ENCODE measurements at regions not wholly inside any gene's neighbourhood (a gene's known extent, or its start where the extent isn't known, plus 50 kb on each side); places are given as distances from the start of the nearest gene placed in this dataset.

DNA sequence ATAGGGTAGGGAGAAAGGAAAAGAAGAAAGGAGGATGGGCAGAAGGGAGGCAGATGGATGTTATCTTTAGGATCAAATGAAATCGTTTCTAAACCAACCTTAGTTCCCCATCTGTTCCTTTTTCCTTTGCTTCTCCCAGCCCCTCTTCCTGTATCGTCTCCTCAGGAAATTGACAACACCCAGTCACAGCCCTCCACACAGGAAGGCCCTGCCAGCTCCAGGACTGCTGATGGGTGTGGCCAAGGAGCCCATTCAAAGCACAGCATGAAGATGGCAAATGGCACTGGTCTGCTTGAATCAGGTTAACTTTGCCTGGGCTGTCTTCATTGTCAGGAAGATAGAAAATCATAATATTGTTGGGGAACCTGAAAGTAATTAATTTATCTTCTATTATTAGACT lies 164.8 kb downstream of the C11orf87 start:
- TF ChIP-seq ZNF274 (IDR thresholded peaks at IDR 0.05; ENCODE audit: low read depth, low read length) (no peak), SUZ12 (IDR thresholded peaks at IDR 0.05; ENCODE audit: extremely low read depth, insufficient read depth, insufficient read length) (no peak), YY1 (IDR thresholded peaks at IDR 0.05; ENCODE audit: insufficient read depth, insufficient read length) (no peak)

Data from NT2/D1 (cell line).